ENCODE measurements at regions not wholly inside any gene's neighbourhood (a gene's known extent, or its start where the extent isn't known, plus 50 kb on each side); places are given as distances from the start of the nearest gene placed in this dataset.

DNA sequence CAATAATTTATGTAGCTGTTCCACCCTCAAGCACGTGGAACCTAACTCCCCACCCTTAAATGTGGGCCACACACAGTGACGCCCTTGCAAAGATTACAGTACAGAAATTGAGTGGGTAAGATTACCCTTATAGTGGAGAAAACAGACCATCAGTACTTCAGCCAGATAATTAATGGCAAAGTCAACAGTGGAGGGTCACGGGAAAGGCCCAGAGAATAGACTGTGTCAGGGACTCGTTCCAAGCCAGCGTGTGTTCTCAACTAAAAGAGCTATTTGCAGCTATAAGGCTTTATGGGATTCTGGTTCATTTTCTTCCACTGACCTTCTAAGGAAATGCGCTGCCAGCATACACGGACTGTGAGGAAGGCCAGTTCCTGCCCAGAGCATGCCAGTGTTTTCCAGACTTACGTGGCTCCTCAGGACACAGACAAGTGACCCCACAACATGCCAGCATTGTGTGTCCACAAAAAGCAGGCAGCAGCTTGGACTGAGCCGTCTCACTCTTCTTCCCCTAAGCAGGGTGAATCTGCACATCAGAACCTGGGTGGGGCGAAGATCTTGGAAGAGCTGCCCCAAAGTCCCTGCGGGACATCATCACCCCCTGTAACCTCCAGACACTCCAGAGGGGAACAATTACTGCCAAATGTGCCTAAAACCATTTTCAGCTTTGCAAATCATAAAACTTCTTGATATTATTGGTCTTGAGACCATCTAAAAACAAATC lies 428.5 kb downstream of the OCA2 start:
- no peak for DNase-seq

DNA sequence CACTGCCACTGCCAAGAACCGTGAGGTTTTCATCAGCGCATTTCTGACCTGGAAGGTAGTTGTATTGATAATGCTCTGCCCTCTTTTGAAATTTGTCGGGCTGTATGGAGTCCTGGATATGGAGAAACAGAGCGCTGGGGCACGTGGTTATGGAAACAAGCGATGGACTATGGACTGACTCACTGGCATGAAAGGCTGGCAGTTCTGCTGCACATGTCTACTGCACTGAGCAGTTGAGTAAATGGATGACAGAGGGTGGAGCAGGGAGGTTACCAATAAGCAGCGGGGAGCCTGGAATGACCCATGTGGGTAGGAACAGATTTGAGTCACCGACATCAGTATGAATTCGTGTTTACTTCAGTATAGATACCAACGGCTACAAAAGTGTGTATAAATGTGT lies 429.5 kb downstream of the OCA2 start:
- no peak for DNase-seq

DNA sequence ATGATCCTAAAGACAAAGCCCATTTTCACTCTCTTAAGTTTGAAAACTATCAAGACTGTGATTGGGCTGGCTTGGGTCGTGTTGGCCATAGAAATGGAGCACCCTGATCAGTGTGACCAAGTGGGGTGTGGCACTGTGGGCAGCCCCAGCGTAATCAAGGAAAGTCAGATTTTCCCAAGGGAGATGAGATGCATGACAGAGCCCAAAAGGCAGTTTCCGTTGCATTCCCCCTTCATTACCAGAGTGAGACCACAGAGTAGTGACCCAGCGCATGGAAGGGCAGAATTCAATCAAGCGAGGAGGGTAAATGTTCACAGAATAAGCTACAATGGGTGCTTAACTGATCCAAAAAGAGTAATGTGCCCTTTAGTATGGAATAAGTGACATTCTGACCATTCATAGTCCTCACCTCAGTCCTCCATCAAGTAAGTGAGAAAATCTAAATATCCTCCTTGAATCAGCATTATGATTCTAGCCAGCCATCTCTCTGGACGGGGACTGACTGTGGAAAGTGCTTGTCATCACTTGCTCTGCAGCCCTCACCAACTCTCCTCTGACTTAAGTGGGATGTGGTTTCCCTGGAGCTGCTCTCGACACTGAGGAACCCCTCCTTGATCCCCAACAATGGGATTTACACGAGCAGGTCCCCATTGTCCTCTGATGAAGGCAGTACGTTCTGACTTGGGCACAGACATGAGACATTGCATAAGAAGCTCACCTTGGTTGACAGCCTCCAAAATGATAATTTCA lies 430.5 kb downstream of the OCA2 start:
- no peak for DNase-seq

DNA sequence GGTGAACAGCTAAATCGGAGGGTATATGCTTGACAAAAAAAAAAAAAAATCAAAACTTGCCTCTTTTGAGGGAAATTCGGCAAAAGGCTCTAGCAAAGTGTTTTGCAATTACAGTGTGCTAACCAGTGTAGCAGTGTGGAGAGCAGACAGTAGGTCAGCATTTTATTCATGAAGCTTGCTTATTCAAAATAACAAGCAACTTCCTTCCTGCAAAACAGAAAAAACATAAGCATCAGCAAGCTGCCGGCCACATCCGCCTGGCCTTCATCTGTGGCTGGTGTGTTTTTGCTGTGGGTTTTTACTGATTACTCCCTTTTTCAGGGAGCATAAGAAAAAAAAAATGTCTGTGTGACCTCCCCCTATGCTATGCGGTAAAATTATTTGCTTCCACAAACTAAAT lies 434.1 kb downstream of the OCA2 start:
- no peak for DNase-seq

GRCh38 chr15:27662892-27663291 lies 436.2 kb downstream of the OCA2 start:
- no peak for DNase-seq

DNA sequence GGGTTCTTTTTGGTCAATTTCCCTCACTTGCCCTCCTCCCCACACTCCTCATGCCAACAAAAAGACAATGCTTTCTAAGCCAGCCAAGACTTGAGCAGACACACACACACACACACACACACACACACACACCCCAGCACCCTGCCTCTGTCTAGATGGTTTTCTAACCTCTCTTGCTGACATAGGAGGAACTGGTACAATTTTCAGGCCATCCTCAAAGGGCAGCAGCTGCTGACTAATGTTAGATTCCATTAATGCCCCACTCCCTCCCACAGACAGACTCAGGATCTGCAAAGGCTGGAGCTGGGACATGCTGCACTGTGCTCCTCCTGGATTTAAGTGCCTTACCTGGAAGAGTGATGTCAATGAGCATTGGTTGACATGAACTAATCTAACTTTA lies 438.4 kb downstream of the OCA2 start:
- DNase-seq = no peak

DNA sequence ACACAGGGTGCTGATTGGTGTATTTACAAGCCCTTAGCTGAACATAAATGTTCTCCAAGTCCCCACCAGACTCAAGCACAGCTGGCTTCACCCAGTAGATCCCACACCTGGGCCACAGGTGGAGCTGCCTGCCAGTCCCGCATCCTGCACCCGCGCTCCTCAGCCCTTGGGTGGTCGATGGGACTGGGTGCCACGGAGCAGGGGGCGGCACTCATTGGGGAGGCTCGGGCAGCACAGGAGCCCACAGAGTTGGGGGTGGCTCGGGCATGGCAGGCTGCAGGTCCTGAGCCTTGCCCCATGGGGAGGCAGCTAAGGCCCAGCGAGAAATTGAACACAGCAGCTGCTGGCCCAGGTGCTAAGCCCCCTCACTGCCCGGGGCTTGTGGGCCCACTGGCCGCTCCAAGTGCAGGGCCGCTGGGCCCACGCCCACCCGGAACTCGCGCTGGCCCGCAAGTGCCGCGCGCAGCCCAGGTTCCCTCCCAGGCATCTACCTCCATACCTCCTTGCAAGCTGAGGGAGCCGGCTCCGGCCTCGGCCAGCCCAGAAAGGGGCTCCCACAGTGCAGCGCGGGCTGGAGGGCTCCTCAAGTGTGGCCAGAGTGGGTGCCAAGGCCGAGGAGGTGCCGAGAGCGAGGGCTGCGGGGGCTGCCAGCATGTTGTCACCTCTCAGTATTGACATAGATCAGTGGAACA lies 442.7 kb downstream of the OCA2 start:
- no peak for DNase-seq

GRCh38 chr15:27655056-27655455 lies 444.1 kb downstream of the OCA2 start:
- no peak for DNase-seq

- DNase-seq = no peak
Measured at GRCh38 chr15:27650244-27650643, 448.9 kb downstream of the OCA2 start.

DNA sequence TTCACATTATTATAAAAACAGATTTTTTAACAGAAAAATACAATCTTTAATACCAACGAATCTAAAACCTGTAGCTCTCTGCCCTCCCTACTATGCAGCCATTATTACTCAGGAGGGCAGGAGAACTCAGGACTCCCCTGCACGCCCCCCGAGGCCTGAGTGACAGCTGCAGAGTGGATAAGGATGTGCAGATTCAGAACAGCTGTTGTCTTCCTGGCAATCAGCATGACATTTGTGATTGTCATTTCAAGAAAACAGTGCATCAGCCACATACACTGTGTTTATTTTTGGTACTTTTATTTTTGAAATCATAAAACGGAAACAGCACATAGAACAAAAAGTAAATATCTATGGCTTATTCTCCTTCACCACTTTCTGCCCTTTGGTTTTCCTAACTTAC lies 450.8 kb downstream of the OCA2 start:
- DNase-seq = no peak

- no peak for DNase-seq
Measured at GRCh38 chr15:27646531-27646930, 452.6 kb downstream of the OCA2 start.

DNA sequence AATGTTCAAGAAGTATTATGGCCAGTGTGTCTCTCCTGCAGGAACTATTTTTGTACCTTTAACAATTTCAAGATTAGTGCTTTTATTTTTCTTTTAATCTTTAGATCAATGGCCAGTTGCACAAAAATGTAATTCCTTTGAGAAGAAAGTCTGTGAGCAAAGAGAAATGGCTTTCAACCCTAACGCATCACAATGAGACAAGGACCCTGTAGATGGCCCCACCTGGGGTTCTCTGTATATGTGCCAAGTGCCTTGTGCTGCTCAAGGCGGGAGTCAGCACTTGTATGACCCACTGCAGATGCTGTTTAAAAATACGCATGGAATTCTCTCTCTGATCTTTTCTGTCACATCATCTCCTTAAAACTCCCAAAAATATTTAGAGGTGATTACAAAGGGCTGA lies 453.4 kb downstream of the OCA2 start:
- no peak for DNase-seq

GRCh38 chr15:27642981-27643380 lies 456.1 kb downstream of the OCA2 start:
- no peak for DNase-seq

DNA sequence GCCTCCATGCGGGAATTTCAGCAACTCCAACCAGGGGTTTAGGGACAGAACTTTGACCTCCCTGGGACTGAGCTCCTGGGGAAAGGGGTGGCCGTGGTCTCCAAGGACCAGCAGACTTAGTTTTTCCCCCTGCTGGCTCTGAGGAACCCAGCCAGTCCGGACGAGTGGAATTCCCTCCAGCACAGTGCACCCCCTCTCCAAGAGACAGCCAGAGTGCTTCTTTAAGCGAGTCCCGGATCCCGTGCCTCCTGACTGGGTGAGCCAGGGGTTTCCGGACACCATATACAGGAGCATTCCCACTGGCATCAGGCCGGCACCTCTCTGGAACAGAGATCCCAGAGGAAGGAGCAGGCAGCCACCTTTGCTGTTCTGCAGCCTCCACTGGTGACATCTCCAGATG lies 459.5 kb downstream of the OCA2 start:
- no peak for DNase-seq

GRCh38 chr15:27638958-27639357 lies 460.2 kb downstream of the OCA2 start:
- DNase-seq = no peak

GRCh38 chr15:27635916-27636315 lies 463.2 kb downstream of the OCA2 start:
- no peak for DNase-seq

DNA sequence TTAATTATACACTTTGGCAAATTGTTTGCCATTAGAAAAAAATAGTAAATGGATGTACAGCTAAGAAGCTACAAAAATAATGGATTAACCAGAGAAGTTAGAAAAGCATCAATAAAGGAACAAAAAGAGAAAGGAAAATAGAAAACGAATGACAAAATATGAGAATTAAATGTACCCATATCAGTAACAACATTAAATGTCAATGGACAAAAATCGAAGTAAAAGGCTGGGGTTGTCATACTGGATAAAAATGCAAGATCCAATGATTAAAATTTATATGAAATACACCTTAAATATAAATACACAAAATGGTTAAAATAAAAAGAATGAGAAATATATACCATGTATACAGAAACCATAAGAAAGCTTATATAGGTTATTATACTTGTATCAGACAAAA lies 470.6 kb downstream of the OCA2 start:
- no peak for DNase-seq

DNA sequence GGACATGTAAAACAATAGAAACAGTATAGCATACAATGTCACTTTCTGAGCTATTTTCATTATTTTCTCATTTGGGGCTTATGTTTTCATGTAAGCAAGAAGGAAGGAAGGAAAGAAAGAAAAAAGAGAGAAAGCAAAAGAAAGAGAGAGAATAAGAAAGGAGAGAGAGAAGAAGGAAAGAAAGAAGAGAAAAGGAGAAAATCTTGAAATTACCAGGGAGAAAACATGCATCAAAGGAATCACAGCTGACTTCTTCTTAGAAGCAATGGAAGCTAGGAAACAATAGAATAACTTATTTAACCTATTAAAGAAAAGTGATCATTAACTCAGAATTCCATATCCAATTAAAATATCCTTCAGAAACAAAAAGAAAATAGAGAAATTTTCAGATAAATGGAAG lies 471.5 kb downstream of the OCA2 start:
- DNase-seq = no peak

- DNase-seq = no peak
Measured at GRCh38 chr15:27623560-27624305, 475.4 kb downstream of the OCA2 start.

DNA sequence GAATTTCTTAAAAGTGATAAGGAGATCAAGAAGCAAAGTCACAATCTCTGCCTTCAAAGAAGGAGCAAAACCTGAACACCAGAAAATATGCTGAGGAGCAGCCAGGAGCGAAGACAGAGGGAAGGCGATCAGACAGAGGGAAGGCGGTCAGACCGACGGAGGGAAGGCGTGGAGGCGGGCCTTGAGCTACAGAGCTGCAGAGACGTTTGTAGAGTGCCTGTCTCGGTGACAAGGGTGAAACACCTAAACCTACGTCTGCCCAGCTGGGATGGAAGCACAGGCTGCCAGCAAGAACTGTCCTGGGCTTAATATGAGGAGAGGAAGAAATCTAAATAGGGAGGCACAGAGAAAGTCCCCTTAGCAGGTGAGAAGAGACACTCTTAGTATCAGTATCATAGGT lies 476.0 kb downstream of the OCA2 start:
- DNase-seq = no peak

DNA sequence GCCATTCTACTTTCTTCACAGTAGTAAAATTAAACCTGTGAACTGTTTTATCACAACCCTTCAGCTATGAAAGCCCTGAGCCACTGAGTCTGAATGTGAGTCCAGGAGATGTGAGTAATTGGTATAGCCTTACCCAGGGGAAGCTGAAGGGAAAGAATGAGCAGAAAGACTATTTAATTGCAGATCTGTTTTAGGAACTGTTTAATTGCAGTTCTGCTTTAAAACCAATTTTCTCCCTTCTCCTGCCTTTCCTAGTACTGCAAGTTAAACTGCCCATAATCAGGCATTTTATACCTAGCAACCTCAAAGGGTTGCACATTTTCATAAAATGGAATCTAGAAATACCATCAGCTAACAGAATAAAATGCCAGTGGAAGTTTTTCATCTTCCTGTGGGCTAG lies 476.7 kb downstream of the OCA2 start:
- no peak for DNase-seq

- no peak for DNase-seq
Measured at GRCh38 chr15:27619204-27619603, 479.9 kb downstream of the OCA2 start.

- DNase-seq = no peak
Measured at GRCh38 chr15:27617013-27617412, 482.1 kb downstream of the OCA2 start.

Data from stimulated activated CD8-positive, alpha-beta memory T cell treated with anti-CD3 and anti-CD28 coated beads, Interleukin-4, amount 100 ng/mL, for 48 hours (primary cell).